Neural progenitor cell (in vitro differentiated cells): ENCODE measurements at regions not wholly inside any gene's neighbourhood (a gene's known extent, or its start where the extent isn't known, plus 50 kb on each side); places are given as distances from the start of the nearest gene placed in this dataset.
A peak's percentile ranks its signal among the peaks of the same experiment; 100 is the strongest.

ENCODE experiments used
- DNase-seq: peaks from one replicate; pipeline ENCODE4 v3.0.0-alpha.2; 2016; ENCODE audit warnings: low spot score
- H2AFZ ChIP-seq: fragments of 200-600 bp; sonication (generic); replicated peaks from 2 replicates; pipeline ENCODE4 v1.6.1; 2016; ENCODE audit warnings: antibody characterized with exemption
- H3F3A ChIP-seq: fragments of 200-600 bp; sonication (generic); 2 replicates; pipeline ENCODE4 v1.6.1; 2016; ENCODE audit warnings: antibody characterized with exemption, low read depth
- H3K27ac ChIP-seq: fragments of 200-600 bp; sonication (generic); 2 replicates; pipeline ENCODE4 v1.5.1; 2016; ENCODE audit warnings: mild to moderate bottlenecking
- H3K27me3 ChIP-seq: fragments of 200-600 bp; sonication (generic); 2 replicates; pipeline ENCODE4 v1.6.1; 2016; ENCODE audit warnings: mild to moderate bottlenecking, moderate library complexity
- H3K36me3 ChIP-seq: fragments of 200-600 bp; sonication (generic); 2 replicates; pipeline ENCODE4 v1.5.1; 2016
- H3K4me1 ChIP-seq: fragments of 200-600 bp; sonication (generic); 2 replicates; pipeline ENCODE4 v1.6.1; 2016; ENCODE audit warnings: mixed run types
- H3K4me2 ChIP-seq: fragments of 200-600 bp; sonication (generic); 2 replicates; pipeline ENCODE4 v1.6.1; 2016
- H3K4me3 ChIP-seq: fragments of 200-600 bp; sonication (generic); 2 replicates; pipeline ENCODE4 v1.5.1; 2016
- H3K79me2 ChIP-seq: fragments of 200-600 bp; sonication (generic); 2 replicates; pipeline ENCODE4 v1.6.1; 2016; ENCODE audit warnings: low read depth
- H3K9ac ChIP-seq: fragments of 200-600 bp; sonication (generic); 2 replicates; pipeline ENCODE4 v1.6.1; 2016
- H3K9me3 ChIP-seq: fragments of 200-600 bp; sonication (generic); 2 replicates; pipeline ENCODE4 v1.5.1; 2016; ENCODE audit warnings: low read depth
- H4K20me1 ChIP-seq: fragments of 200-600 bp; sonication (generic); 2 replicates; pipeline ENCODE4 v1.6.1; 2016; ENCODE audit warnings: low read depth
- H3K27ac Mint-ChIP-seq: 3 replicates; pipeline ENCODE4 v1.8.0; 2021; ENCODE audit warnings: mixed read lengths
- H3K27me3 Mint-ChIP-seq: 2 replicates; pipeline ENCODE4 v1.8.0; 2022; ENCODE audit warnings: low read depth, mild to moderate bottlenecking, inconsistent platforms, moderate library complexity, mixed read lengths; ENCODE audit not compliant: insufficient read depth
- H3K36me3 Mint-ChIP-seq: 3 replicates; pipeline ENCODE4 v1.8.0; 2021; ENCODE audit warnings: mixed read lengths
- H3K4me1 Mint-ChIP-seq: 3 replicates; pipeline ENCODE4 v1.8.0; 2021; ENCODE audit warnings: mixed read lengths
- H3K4me3 Mint-ChIP-seq: 3 replicates; pipeline ENCODE4 v1.8.0; 2021; ENCODE audit warnings: mild to moderate bottlenecking, moderate library complexity, mixed read lengths
- H3K9me3 Mint-ChIP-seq: 3 replicates; pipeline ENCODE4 v1.8.0; 2020; ENCODE audit warnings: mixed read lengths
- EZH2 ChIP-seq: fragments of 200-600 bp; sonication (generic); IDR thresholded peaks from 2 replicates; pipeline ENCODE4 v1.6.1; 2017; ENCODE audit warnings: antibody characterized with exemption, mild to moderate bottlenecking, moderate library complexity
- EZH2phosphoT487 ChIP-seq: fragments of 200-600 bp; sonication (generic); IDR thresholded peaks from 2 replicates; pipeline ENCODE4 v1.6.1; 2017; ENCODE audit warnings: antibody characterized with exemption
- TF ChIP-seq, protein P1 (sequence below): fragments of 200-600 bp; sonication (generic); IDR thresholded peaks from 2 replicates; pipeline ENCODE4 v1.5.1; 2017; ENCODE audit warnings: antibody characterized with exemption, mild to moderate bottlenecking

DNA sequence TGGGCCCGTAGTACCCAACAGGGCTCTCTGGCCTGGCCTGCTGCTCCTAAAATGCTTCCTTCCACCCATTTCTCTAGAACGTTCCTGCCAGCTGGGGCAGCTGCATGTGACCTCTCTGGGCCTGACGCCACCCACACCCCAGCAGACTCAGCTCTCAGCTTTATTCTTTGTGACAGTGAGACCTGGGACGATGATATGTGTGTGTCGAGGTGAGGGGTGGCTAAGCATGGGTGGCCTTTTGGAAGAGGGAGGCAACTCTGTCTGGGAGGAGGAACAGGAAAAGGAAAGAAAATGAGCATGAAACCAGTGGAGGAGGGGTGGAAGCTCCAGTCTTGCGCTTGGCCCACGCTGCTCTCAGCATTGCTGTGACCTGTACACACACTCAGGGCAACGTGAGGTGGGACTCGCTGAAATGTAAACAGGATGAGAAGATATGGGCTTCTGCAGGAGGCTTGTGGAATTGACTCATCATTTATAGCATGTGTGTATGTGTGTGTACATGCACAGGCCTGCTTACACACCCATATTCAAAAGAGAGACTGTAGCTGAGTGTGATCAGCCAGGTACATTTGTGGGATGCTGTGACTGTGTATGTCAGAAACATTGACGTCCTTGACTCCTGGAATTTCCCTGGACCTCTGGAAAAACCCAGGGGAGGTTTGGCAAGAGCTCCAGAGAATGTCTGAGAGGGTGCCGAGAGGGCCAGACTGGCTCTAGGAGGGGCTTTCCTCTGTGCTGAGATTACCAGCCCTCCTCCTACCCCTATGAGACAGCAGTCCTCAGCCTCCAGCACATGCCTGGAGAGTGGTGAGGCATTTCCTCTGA is 137.9 kb downstream of the PJA1 start:
- DNase-seq: no peak
- peak overlapping the region; percentile 8 for H3K27ac Mint-ChIP-seq
- TF ChIP-seq EZH2phosphoT487 (no peak), EZH2 (no peak)
- TF ChIP-seq, protein P1, sequence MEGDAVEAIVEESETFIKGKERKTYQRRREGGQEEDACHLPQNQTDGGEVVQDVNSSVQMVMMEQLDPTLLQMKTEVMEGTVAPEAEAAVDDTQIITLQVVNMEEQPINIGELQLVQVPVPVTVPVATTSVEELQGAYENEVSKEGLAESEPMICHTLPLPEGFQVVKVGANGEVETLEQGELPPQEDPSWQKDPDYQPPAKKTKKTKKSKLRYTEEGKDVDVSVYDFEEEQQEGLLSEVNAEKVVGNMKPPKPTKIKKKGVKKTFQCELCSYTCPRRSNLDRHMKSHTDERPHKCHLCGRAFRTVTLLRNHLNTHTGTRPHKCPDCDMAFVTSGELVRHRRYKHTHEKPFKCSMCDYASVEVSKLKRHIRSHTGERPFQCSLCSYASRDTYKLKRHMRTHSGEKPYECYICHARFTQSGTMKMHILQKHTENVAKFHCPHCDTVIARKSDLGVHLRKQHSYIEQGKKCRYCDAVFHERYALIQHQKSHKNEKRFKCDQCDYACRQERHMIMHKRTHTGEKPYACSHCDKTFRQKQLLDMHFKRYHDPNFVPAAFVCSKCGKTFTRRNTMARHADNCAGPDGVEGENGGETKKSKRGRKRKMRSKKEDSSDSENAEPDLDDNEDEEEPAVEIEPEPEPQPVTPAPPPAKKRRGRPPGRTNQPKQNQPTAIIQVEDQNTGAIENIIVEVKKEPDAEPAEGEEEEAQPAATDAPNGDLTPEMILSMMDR: no peak
- Histone ChIP-seq H3K36me3 (no peaks in the 10 kb centered on the region), H3K4me3 (no peak overlapping the region), H3K4me2 (no peak overlapping the region), H3K27me3 (no peaks in the 10 kb centered on the region), H3K9ac (no peak overlapping the region), H3F3A (no peaks in the 10 kb centered on the region), H3K79me2 (no peaks in the 10 kb centered on the region), H3K9me3 (no peaks in the 10 kb centered on the region), H3K27ac (no peak overlapping the region), H3K4me1 (peaks cover 6% of the 10 kb centered on the region), H2AFZ (no peak overlapping the region), H4K20me1 (no peaks in the 10 kb centered on the region)
- no peaks in the 10 kb centered on the region for H3K27me3 Mint-ChIP-seq
- no peak overlapping the region for H3K4me3 Mint-ChIP-seq
- H3K36me3 Mint-ChIP-seq: no peaks in the 10 kb centered on the region
- peaks cover 16% of the 10 kb centered on the region for H3K4me1 Mint-ChIP-seq
- peaks cover 3% of the 10 kb centered on the region for H3K9me3 Mint-ChIP-seq

DNA sequence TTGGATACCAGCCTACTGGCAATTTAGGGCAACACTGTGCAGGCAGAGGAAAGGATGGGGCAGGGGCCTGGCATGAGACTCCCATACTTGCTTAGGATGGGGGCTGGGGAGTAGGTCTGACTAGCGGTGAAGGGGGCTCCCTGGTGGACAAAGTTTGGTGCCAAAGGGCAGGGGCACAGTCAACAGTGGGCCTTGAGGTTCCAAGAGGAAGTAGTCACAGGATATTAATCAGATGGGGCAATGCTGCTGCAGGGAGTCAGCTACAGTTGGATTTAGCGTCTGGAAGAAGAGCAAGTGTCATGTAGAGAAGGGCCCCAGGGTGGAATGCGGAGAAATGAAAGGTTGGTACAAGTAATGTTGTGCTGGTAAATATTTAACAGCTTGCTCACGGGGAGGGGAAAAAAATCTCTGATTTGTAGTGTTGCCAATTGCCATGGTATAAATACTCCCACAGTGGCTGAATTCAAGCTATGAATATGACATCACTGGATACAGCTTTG is 139.4 kb downstream of the PJA1 start:
- Histone ChIP-seq H3F3A (no peaks in the 10 kb centered on the region), H3K36me3 (no peaks in the 10 kb centered on the region), H3K27me3 (no peaks in the 10 kb centered on the region), H4K20me1 (no peaks in the 10 kb centered on the region), H3K9ac (no peak overlapping the region), H3K9me3 (no peaks in the 10 kb centered on the region), H3K4me3 (no peak overlapping the region), H3K4me1 (peaks cover 11% of the 10 kb centered on the region), H3K79me2 (no peaks in the 10 kb centered on the region), H3K4me2 (no peak overlapping the region), H3K27ac (no peak overlapping the region), H2AFZ (no peak overlapping the region)
- TF ChIP-seq EZH2phosphoT487 (no peak), EZH2 (no peak)
- TF ChIP-seq, protein P1: no peak
- no peaks in the 10 kb centered on the region for H3K27me3 Mint-ChIP-seq
- no peak overlapping the region for H3K27ac Mint-ChIP-seq
- H3K4me3 Mint-ChIP-seq: no peak overlapping the region
- H3K4me1 Mint-ChIP-seq: peaks cover 11% of the 10 kb centered on the region
- no peaks in the 10 kb centered on the region for H3K36me3 Mint-ChIP-seq
- DNase-seq: no peak
- peaks cover 3% of the 10 kb centered on the region for H3K9me3 Mint-ChIP-seq

DNA sequence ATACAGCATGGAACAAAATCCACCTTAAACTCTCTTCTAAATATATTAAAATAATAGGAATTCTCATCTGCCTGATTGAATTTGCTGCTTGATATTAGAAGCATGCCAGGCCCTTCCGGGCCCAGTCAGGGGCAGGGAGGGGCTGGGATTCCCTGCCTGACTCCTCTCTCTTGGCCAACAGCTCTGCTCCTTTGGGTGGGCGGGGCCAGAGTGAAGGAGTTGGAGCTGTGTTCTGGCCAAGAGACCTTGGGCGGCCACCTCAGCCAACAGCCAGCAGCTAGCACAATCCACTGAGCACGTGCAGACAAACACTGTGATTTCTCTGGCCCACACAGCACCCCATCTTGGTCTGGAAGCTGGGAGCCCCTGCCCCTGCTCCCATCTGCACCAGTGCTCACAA is 140.3 kb downstream of the PJA1 start:
- no peak overlapping the region for H2AFZ ChIP-seq
- peak; percentile 8 for DNase-seq

DNA sequence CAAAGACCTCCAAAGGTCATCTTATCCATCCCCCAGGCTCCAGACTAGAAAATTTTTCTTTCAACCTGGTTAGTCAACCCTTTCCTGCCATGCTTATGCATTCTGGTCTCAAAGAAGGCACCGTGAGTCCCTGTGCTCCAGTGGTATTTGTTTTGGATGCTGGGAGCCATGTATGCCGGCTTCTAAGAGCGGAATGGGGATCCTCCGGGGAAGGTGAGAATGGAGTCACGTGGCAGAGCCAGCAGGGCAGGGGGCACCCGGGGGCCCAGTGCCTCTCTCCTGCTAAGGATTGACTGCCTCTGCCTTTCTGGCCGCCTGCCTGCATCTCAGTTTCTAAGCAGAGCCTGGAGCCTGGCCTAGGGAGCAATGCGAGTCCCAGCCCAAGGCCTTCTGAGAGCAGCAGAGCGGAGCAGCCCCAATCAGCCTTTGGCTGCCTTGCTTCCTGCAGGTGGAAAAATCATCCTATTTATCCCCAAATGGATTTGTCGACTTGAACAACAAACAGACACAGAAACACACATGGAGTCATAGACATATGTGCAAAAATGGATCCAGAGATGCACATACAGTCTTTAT is 141.0 kb downstream of the PJA1 start:
- Mint-ChIP-seq H3K36me3 (no peaks in the 10 kb centered on the region), H3K4me3 (no peak overlapping the region), H3K27ac (no peak overlapping the region), H3K27me3 (no peaks in the 10 kb centered on the region), H3K9me3 (peaks cover 3% of the 10 kb centered on the region), H3K4me1 (peaks cover 2% of the 10 kb centered on the region)
- no peak overlapping the region for H3K4me2 ChIP-seq
- H2AFZ ChIP-seq: no peak overlapping the region
- H3K4me1 ChIP-seq: peaks cover 10% of the 10 kb centered on the region
- no peaks in the 10 kb centered on the region for H3K36me3 ChIP-seq
- H3K79me2 ChIP-seq: no peaks in the 10 kb centered on the region
- no peak overlapping the region for H3K9ac ChIP-seq
- no peak for TF ChIP-seq EZH2phosphoT487
- TF ChIP-seq, protein P1: no peak
- no peak for TF ChIP-seq EZH2
- H3K4me3 ChIP-seq: no peak overlapping the region
- H3K9me3 ChIP-seq: no peaks in the 10 kb centered on the region
- H3F3A ChIP-seq: no peaks in the 10 kb centered on the region
- DNase-seq: no peak
- no peaks in the 10 kb centered on the region for H3K27me3 ChIP-seq
- no peaks in the 10 kb centered on the region for H4K20me1 ChIP-seq
- no peak overlapping the region for H3K27ac ChIP-seq

More for the DNA sequence above, 140.3 kb downstream of the PJA1 start:
- H3K9me3 ChIP-seq: no peaks in the 10 kb centered on the region
- H3K27ac Mint-ChIP-seq: no peak overlapping the region
- H3K36me3 ChIP-seq: no peaks in the 10 kb centered on the region
- no peak overlapping the region for H3K4me3 ChIP-seq
- peaks cover 10% of the 10 kb centered on the region for H3K4me1 ChIP-seq
- no peak overlapping the region for H3K4me3 Mint-ChIP-seq
- H3K27me3 Mint-ChIP-seq: no peaks in the 10 kb centered on the region
- H3K4me2 ChIP-seq: no peak overlapping the region
- H3K27me3 ChIP-seq: no peaks in the 10 kb centered on the region
- no peak overlapping the region for H3K9ac ChIP-seq
- H3K36me3 Mint-ChIP-seq: no peaks in the 10 kb centered on the region
- H3F3A ChIP-seq: no peaks in the 10 kb centered on the region
- peaks cover 3% of the 10 kb centered on the region for H3K9me3 Mint-ChIP-seq
- H3K79me2 ChIP-seq: no peaks in the 10 kb centered on the region
- no peaks in the 10 kb centered on the region for H4K20me1 ChIP-seq
- H3K4me1 Mint-ChIP-seq: peaks cover 6% of the 10 kb centered on the region
- TF ChIP-seq EZH2: no peak
- H3K27ac ChIP-seq: no peak overlapping the region
